GM18868 (cell line): ENCODE measurements at regions not wholly inside any gene's neighbourhood (a gene's known extent, or its start where the extent isn't known, plus 50 kb on each side); places are given as distances from the start of the nearest gene placed in this dataset.

Experiments
- ATAC-seq: cut with Tn5 transposase; IDR thresholded peaks from one replicate; pipeline ENCODE4 v1.9.1; 2021; ENCODE audit warnings: mild to moderate bottlenecking, moderate library complexity; ENCODE audit not compliant: unreplicated experiment

GRCh38 chr18:38402509-38402908, 836.9 kb upstream of the CELF4 start:
- no peak for ATAC-seq

- no peak for ATAC-seq
Measured at GRCh38 chr18:38397094-38397493, 831.5 kb upstream of the CELF4 start.

- ATAC-seq, result no peak
Measured at GRCh38 chr18:38386146-38386545, 820.5 kb upstream of the CELF4 start.

GRCh38 chr18:38369772-38370690, 804.4 kb upstream of the CELF4 start:
- no peak for ATAC-seq

- ATAC-seq, result no peak
Measured at GRCh38 chr18:38368886-38369285, 803.3 kb upstream of the CELF4 start.

GRCh38 chr18:38368246-38368645, 802.6 kb upstream of the CELF4 start:
- ATAC-seq, result no peak

GRCh38 chr18:38367473-38367872, 801.9 kb upstream of the CELF4 start:
- no peak for ATAC-seq

GRCh38 chr18:38362286-38362792, 796.7 kb upstream of the CELF4 start:
- ATAC-seq, result no peak

GRCh38 chr18:38358805-38359657, 793.4 kb upstream of the CELF4 start:
- ATAC-seq, result no peak

GRCh38 chr18:38353149-38353548, 787.6 kb upstream of the CELF4 start:
- ATAC-seq, result no peak

GRCh38 chr18:38350141-38350540, 784.5 kb upstream of the CELF4 start:
- ATAC-seq, result no peak

GRCh38 chr18:38330573-38330972, 765.0 kb upstream of the CELF4 start:
- no peak for ATAC-seq

- ATAC-seq, result no peak
Measured at GRCh38 chr18:38329145-38329544, 763.5 kb upstream of the CELF4 start.

- no peak for ATAC-seq
Measured at GRCh38 chr18:38322206-38322605, 756.6 kb upstream of the CELF4 start.

GRCh38 chr18:38321262-38321661, 755.7 kb upstream of the CELF4 start:
- ATAC-seq, result no peak

GRCh38 chr18:38318416-38318815, 752.8 kb upstream of the CELF4 start:
- no peak for ATAC-seq

GRCh38 chr18:38313831-38314230, 748.2 kb upstream of the CELF4 start:
- no peak for ATAC-seq

- no peak for ATAC-seq
Measured at GRCh38 chr18:38312532-38312931, 746.9 kb upstream of the CELF4 start.

GRCh38 chr18:38310936-38311335, 745.3 kb upstream of the CELF4 start:
- no peak for ATAC-seq

- ATAC-seq, result no peak
Measured at GRCh38 chr18:38307914-38308313, 742.3 kb upstream of the CELF4 start.

- ATAC-seq, result no peak
Measured at GRCh38 chr18:38305961-38306360, 740.4 kb upstream of the CELF4 start.

GRCh38 chr18:38301621-38302020, 736.0 kb upstream of the CELF4 start:
- ATAC-seq, result no peak
